OCI-LY3 (cell line): ENCODE measurements at regions not wholly inside any gene's neighbourhood (a gene's known extent, or its start where the extent isn't known, plus 50 kb on each side); places are given as distances from the start of the nearest gene placed in this dataset.

Experiments used
- EZH2phosphoT487 ChIP-seq: fragments of 200-600 bp; shearing (Covaris generic); IDR thresholded peaks from 2 replicates; pipeline ENCODE4 v1.6.1; 2018; ENCODE audit warnings: antibody characterized with exemption, mixed run types, low read depth
- TF ChIP-seq, protein P1 (sequence below): fragments of 200-600, 300-600 bp; sonication (generic); IDR thresholded peaks from 2 replicates; pipeline ENCODE4 v1.5.1; 2014; ENCODE audit warnings: antibody characterized with exemption, low read length, low read depth

DNA sequence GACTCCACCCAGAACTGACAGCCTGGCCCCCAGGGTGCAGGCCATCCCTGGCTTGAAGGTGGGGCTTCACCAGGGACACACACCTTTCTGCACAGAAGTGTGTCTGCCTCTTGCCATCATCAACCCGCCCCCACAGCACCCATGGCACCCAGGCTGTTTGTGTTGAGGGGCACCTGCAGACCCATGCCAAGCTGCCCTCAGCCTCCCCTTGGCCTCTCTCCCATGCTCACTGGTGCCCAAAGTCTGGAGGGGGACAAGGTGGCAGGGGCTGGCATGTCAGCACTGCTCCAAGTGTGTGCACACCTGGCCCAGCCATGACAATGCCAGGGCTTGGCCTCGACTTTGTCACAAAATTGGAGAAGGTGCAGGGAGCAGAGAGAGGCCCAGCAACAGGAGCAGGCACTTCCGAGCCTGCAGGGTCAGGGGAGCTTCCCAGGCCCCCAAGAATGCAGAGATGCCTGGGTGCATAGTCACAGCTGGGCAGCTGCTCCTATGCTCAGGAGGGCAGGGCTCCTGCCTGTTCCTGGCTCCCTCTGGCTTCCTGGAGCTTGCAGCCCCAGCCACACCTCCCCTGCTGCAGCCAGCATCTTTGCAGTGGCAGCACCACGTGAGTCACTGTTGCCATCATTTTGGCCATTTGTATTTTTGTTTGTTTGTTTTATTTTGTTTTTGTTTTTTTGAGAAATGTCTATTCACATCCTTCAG lies 280.6 kb upstream of the UBE2E3 start:
- TF ChIP-seq, protein P1, sequence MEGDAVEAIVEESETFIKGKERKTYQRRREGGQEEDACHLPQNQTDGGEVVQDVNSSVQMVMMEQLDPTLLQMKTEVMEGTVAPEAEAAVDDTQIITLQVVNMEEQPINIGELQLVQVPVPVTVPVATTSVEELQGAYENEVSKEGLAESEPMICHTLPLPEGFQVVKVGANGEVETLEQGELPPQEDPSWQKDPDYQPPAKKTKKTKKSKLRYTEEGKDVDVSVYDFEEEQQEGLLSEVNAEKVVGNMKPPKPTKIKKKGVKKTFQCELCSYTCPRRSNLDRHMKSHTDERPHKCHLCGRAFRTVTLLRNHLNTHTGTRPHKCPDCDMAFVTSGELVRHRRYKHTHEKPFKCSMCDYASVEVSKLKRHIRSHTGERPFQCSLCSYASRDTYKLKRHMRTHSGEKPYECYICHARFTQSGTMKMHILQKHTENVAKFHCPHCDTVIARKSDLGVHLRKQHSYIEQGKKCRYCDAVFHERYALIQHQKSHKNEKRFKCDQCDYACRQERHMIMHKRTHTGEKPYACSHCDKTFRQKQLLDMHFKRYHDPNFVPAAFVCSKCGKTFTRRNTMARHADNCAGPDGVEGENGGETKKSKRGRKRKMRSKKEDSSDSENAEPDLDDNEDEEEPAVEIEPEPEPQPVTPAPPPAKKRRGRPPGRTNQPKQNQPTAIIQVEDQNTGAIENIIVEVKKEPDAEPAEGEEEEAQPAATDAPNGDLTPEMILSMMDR = no peak
- TF ChIP-seq EZH2phosphoT487 = no peak
